ENCODE measurements at regions not wholly inside any gene's neighbourhood (a gene's known extent, or its start where the extent isn't known, plus 50 kb on each side); places are given as distances from the start of the nearest gene placed in this dataset.

GRCh38 chr6:137975188-137975940 lies 108.3 kb downstream of the TNFAIP3 start:
- TF ChIP-seq TCF7L2 (IDR thresholded peaks at IDR 0.05; ENCODE audit: low read depth, low read length) (no peak), CTCF (IDR thresholded peaks at IDR 0.05) (peak; percentile 38; the same call in 1 of the 2 replicates), REST (IDR thresholded peaks at IDR 0.05; ENCODE audit: insufficient read depth in 1 of 2, low read depth in 2 of 2, low read length in 1 of 2) (no peak), POLR2AphosphoS5 (IDR thresholded peaks at IDR 0.05; ENCODE audit: low read depth, low read length) (no peak), SIN3A (IDR thresholded peaks at IDR 0.05; ENCODE audit: borderline replicate concordance, insufficient read depth, low read depth, low read length) (no peak)

All from Panc1 (cell line).